Lung (tissue), 11 donors: ENCODE measurements at regions not wholly inside any gene's neighbourhood (a gene's known extent, or its start where the extent isn't known, plus 50 kb on each side); places are given as distances from the start of the nearest gene placed in this dataset.

Experiments used
- ATAC-seq: fragments of 200-7000 bp; cut with Tn5 transposase; one replicate; pipeline ENCODE4 v1.9.1; 2020; ENCODE audit warnings: moderate number of reproducible peaks; ENCODE audit not compliant: insufficient read depth, low FRiP score
- DNase-seq, 3 donors: peaks; one replicate each; pipeline ENCODE4 v3.0.0-alpha.2; 2013 to 2017
- H3K27ac ChIP-seq, 2 donors: one replicate each; pipeline ENCODE4 v1.5.1; 2013; ENCODE audit warnings: mild to moderate bottlenecking in 2 of 2, moderate library complexity in 2 of 2, control low read depth in 1 of 2, inconsistent platforms in 1 of 2, low read depth in 1 of 2, low read length in 1 of 2
- H3K27me3 ChIP-seq, 3 donors: one replicate each; pipeline ENCODE4 v1.5.1; 2013; ENCODE audit warnings: low read length in 2 of 3; ENCODE audit not compliant: control insufficient read depth in 3 of 3, insufficient read depth in 3 of 3
- H3K36me3 ChIP-seq, 4 donors: one replicate each; pipeline ENCODE4 v1.5.1; 2013; ENCODE audit warnings: low read length in 4 of 4, mild to moderate bottlenecking in 1 of 4, moderate library complexity in 1 of 4; ENCODE audit not compliant: control insufficient read depth in 4 of 4, insufficient read depth in 4 of 4
- H3K4me1 ChIP-seq, 5 donors: one replicate each; pipeline ENCODE4 v1.5.1; 2013; ENCODE audit warnings: low read length in 5 of 5, mild to moderate bottlenecking in 2 of 5, moderate library complexity in 1 of 5; ENCODE audit not compliant: control insufficient read depth in 5 of 5, insufficient read depth in 5 of 5
- H3K4me3 ChIP-seq: one replicate; pipeline ENCODE4 v1.5.1; 2013; ENCODE audit warnings: mild to moderate bottlenecking, control low read depth, moderate library complexity
- H3K9ac ChIP-seq, 2 donors: one replicate each; pipeline ENCODE4 v1.5.1; 2013; ENCODE audit warnings: low read length in 2 of 2, control low read depth in 1 of 2; ENCODE audit not compliant: insufficient read depth in 1 of 2
- H3K9me3 ChIP-seq, 4 donors: one replicate each; pipeline ENCODE4 v1.5.1; 2013; ENCODE audit warnings: low read length in 3 of 4, mild to moderate bottlenecking in 1 of 4, moderate library complexity in 1 of 4; ENCODE audit not compliant: control insufficient read depth in 4 of 4, insufficient read depth in 3 of 4
- CTCF ChIP-seq: IDR thresholded peaks from 2 replicates; pipeline ENCODE4 v1.5.1; 2012; ENCODE audit warnings: mild to moderate bottlenecking; ENCODE audit errors: control extremely low read depth, extremely low read depth
- WGBS, 2 donors: extraction: QIAGEN DNeasy Blood & Tissue Kit; methylation state at CpG; one replicate each; pipeline ENCODE4 v1.1.7; 2013; 5-methylcytosine and 5-hydroxymethylcytosine counted together
- donor health status: control.
- donor health status: control.
- donor health status: Bipolar disorder and iron deficiency.
- donor health status: healthy.
- donor health status: DM: yes; HTN: yes; CAD: no.

GRCh38 chr18:13973061-13973575 is 57.8 kb upstream of the MC2R start:
- H3K9ac ChIP-seq, result no peak overlapping the region
- ATAC-seq (no peak), DNase-seq (no peak)
- no peaks in the 10 kb centered on the region for H3K36me3 ChIP-seq
- H3K27ac ChIP-seq, result no peak overlapping the region
- H3K4me1 ChIP-seq, result no peaks in the 10 kb centered on the region
- TF ChIP-seq CTCF, result no peak
- H3K27me3 ChIP-seq, result no peaks in the 10 kb centered on the region
- WGBS, 2 donors, result 46 to 60% methylated on average over 4 of the region's 4 CpGs
- H3K9me3 ChIP-seq, result peaks cover 0 to 3% (median 1%) of the 10 kb centered on the region in 4 donors
- H3K4me3 ChIP-seq, result no peak overlapping the region
